ENCODE measurements at regions not wholly inside any gene's neighbourhood (a gene's known extent, or its start where the extent isn't known, plus 50 kb on each side); places are given as distances from the start of the nearest gene placed in this dataset.

GRCh38 chr2:189293164-189293563 lies 113.6 kb upstream of the COL5A2 start:
- TF ChIP-seq CTCF (IDR thresholded peaks at IDR 0.05 in 4 of 5, conservative IDR thresholded peaks at IDR 0.05 in 1 of 5) (no peak), POLR2A (IDR thresholded peaks at IDR 0.05) (no peak)

All from gastrocnemius medialis (tissue), 4 donors.